CD14-positive monocyte (primary cell): ENCODE measurements at regions not wholly inside any gene's neighbourhood (a gene's known extent, or its start where the extent isn't known, plus 50 kb on each side); places are given as distances from the start of the nearest gene placed in this dataset.

ENCODE experiments used
- DNase-seq, 3 donors: peaks; one replicate each; pipeline ENCODE4 v3.0.0-alpha.2; 2011 to 2022
- H2AFZ ChIP-seq: 2 replicates; pipeline ENCODE4 v1.6.0; 2012; ENCODE audit warnings: mild to moderate bottlenecking, low read depth, low read length, inconsistent platforms; ENCODE audit not compliant: insufficient read depth, poor library complexity, severe bottlenecking
- H3K27ac ChIP-seq, 2 donors: 1 replicate in 1 of 2; 2 replicates in 1 of 2; pipeline ENCODE4 v1.5.1; 2012 to 2013; ENCODE audit warnings: low read length in 2 of 2, control low read depth in 1 of 2, inconsistent platforms in 1 of 2, low read depth in 1 of 2, mild to moderate bottlenecking in 1 of 2
- H3K27me3 ChIP-seq, 2 donors: one replicate each; pipeline versions ENCODE4 v1.6.0 to v1.6.1; 2011 to 2013; ENCODE audit warnings: low read length in 2 of 2; ENCODE audit not compliant: control insufficient read depth in 2 of 2, insufficient read depth in 2 of 2
- H3K36me3 ChIP-seq, 2 donors: replicated peaks in 1 of 2; 1 replicate in 1 of 2; 2 replicates in 1 of 2; pipeline versions ENCODE4 v1.5.1 to v1.6.1; 2012 to 2013; ENCODE audit warnings: low read length in 2 of 2, control low read depth in 1 of 2, inconsistent platforms in 1 of 2, mild to moderate bottlenecking in 1 of 2; ENCODE audit not compliant: insufficient read depth in 2 of 2, control insufficient read depth in 1 of 2
- H3K4me1 ChIP-seq, 2 donors: 1 replicate in 1 of 2; 2 replicates in 1 of 2; pipeline versions ENCODE4 v1.5.1 to v1.6.1; 2012 to 2013; ENCODE audit warnings: low read length in 2 of 2, control low read depth in 1 of 2, inconsistent platforms in 1 of 2, mild to moderate bottlenecking in 1 of 2, moderate library complexity in 1 of 2; ENCODE audit not compliant: insufficient read depth in 2 of 2, control insufficient read depth in 1 of 2
- H3K4me2 ChIP-seq: replicated peaks from 2 replicates; pipeline ENCODE3; 2012; ENCODE audit warnings: low read length, moderate library complexity, mild to moderate bottlenecking; ENCODE audit not compliant: poor library complexity, severe bottlenecking; ENCODE audit errors: extremely low read depth
- H3K4me3 ChIP-seq, 3 experiments: fragments of 200-600 bp in 1 of 3; sonication (generic) in 1 of 3; replicated peaks in 1 of 3; 1 replicate in 2 of 3; 2 replicates in 1 of 3; pipeline ENCODE4 v1.5.1; 2011 to 2013; ENCODE audit warnings: low read length in 3 of 3, mild to moderate bottlenecking in 3 of 3, control low read depth in 2 of 3, low read depth in 2 of 3, inconsistent platforms in 1 of 3, moderate library complexity in 1 of 3
- H3K79me2 ChIP-seq: 2 replicates; pipeline ENCODE4 v1.6.0; 2012; ENCODE audit warnings: mild to moderate bottlenecking, control low read depth, inconsistent platforms, low read length, moderate library complexity; ENCODE audit not compliant: insufficient read depth
- H3K9ac ChIP-seq: 2 replicates; pipeline ENCODE4 v1.6.0; 2017; ENCODE audit warnings: low read length, mild to moderate bottlenecking; ENCODE audit not compliant: insufficient read depth, poor library complexity, severe bottlenecking
- H3K9me3 ChIP-seq, 2 donors: replicated peaks in 1 of 2; 1 replicate in 1 of 2; 2 replicates in 1 of 2; pipeline versions ENCODE4 v1.5.1 to v1.6.1; 2012 to 2013; ENCODE audit warnings: low read length in 2 of 2, control low read depth in 1 of 2; ENCODE audit not compliant: control insufficient read depth in 1 of 2, insufficient read depth in 1 of 2
- H4K20me1 ChIP-seq: 2 replicates; pipeline ENCODE4 v1.6.0; 2012; ENCODE audit warnings: mild to moderate bottlenecking, low read length, control low read depth, moderate library complexity; ENCODE audit not compliant: insufficient read depth
- H3K27ac Mint-ChIP-seq, 7 donors: one replicate each; pipeline ENCODE4 v1.8.0; 2020; ENCODE audit warnings: mild to moderate bottlenecking in 7 of 7, mixed read lengths in 7 of 7, moderate library complexity in 6 of 7, inconsistent platforms in 2 of 7
- H3K27me3 Mint-ChIP-seq, 3 donors: one replicate each; pipeline ENCODE4 v1.8.0; 2021 to 2022; ENCODE audit warnings: low read depth in 3 of 3, mild to moderate bottlenecking in 3 of 3, mixed read lengths in 3 of 3, moderate library complexity in 3 of 3, inconsistent platforms in 1 of 3
- H3K36me3 Mint-ChIP-seq, 2 donors: one replicate each; pipeline ENCODE4 v1.8.0; 2020; ENCODE audit warnings: mixed read lengths in 2 of 2, inconsistent platforms in 1 of 2, mild to moderate bottlenecking in 1 of 2
- H3K4me1 Mint-ChIP-seq: one replicate; pipeline ENCODE4 v1.8.0; 2020; ENCODE audit warnings: mild to moderate bottlenecking, mixed read lengths
- H3K4me3 Mint-ChIP-seq, 2 donors: one replicate each; pipeline ENCODE4 v1.8.0; 2020; ENCODE audit warnings: mild to moderate bottlenecking in 2 of 2, mixed read lengths in 2 of 2, moderate library complexity in 1 of 2
- H3K9me3 Mint-ChIP-seq, 7 donors: one replicate each; pipeline ENCODE4 v1.8.0; 2020 to 2022; ENCODE audit warnings: mixed read lengths in 7 of 7, mild to moderate bottlenecking in 6 of 7, moderate library complexity in 6 of 7, inconsistent platforms in 2 of 7
- WGBS: methylation state at CpG from one replicate; pipeline ENCODE4 v1.1.5; 2013; ENCODE audit warnings: missing lambda C conversion rate; ENCODE audit not compliant: insufficient coverage; 5-methylcytosine and 5-hydroxymethylcytosine counted together
- intact Hi-C, 2 donors: fragments of 100-400 bp; cut with micrococcal nuclease; formaldehyde crosslinking; loops; one replicate each; pipeline versions ENCODE4 v1.15.0 to v1.15.1; 2023
- TF ChIP-seq, protein P1 (sequence below): fragments of 200-600 bp; IDR thresholded peaks from one replicate; pipeline ENCODE4 v1.8.0; 2022; ENCODE audit warnings: antibody characterized with exemption, mild to moderate bottlenecking

DNA sequence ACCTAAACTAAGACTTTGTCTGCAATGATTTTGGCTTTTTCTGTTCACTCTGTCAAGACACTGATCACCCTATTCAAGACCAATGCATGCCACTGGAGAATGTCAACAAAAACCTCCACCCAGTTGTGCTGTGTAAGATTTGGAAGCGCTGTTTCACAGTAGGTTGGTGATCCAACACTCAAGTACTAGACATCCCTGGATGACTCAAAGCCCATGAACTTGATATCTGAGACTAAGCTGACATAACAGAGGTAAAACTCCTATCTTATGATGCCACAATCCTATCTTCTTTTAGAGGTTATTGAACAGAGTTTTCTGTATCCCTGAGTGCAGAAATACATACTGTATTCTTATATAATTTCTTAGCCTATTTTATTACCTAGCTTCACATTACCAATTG is 251.3 kb upstream of the ETAA1 start:
- Histone ChIP-seq H3K27me3 (no peaks in the 10 kb centered on the region), H3K4me1 (no peaks in the 10 kb centered on the region), H3K9me3 (peaks cover 4% of the 10 kb centered on the region in 2 donors), H3K79me2 (no peaks in the 10 kb centered on the region), H3K4me3 (no peak overlapping the region), H4K20me1 (no peaks in the 10 kb centered on the region), H3K27ac (no peak overlapping the region), H2AFZ (no peak overlapping the region), H3K36me3 (no peaks in the 10 kb centered on the region), H3K4me2 (no peak overlapping the region), H3K9ac (no peak overlapping the region)
- intact Hi-C loops = no loop called here
- Mint-ChIP-seq H3K36me3 (no peaks in the 10 kb centered on the region), H3K9me3 (peaks cover 2 to 7% (median 4%) of the 10 kb centered on the region in 7 donors), H3K4me1 (no peaks in the 10 kb centered on the region), H3K27me3 (no peaks in the 10 kb centered on the region), H3K4me3 (no peak overlapping the region), H3K27ac (no peak overlapping the region)
- TF ChIP-seq, protein P1, sequence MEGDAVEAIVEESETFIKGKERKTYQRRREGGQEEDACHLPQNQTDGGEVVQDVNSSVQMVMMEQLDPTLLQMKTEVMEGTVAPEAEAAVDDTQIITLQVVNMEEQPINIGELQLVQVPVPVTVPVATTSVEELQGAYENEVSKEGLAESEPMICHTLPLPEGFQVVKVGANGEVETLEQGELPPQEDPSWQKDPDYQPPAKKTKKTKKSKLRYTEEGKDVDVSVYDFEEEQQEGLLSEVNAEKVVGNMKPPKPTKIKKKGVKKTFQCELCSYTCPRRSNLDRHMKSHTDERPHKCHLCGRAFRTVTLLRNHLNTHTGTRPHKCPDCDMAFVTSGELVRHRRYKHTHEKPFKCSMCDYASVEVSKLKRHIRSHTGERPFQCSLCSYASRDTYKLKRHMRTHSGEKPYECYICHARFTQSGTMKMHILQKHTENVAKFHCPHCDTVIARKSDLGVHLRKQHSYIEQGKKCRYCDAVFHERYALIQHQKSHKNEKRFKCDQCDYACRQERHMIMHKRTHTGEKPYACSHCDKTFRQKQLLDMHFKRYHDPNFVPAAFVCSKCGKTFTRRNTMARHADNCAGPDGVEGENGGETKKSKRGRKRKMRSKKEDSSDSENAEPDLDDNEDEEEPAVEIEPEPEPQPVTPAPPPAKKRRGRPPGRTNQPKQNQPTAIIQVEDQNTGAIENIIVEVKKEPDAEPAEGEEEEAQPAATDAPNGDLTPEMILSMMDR = no peak
- no CpG with 5 or more reads among the region's 1 CpG for WGBS
- no peak for DNase-seq

DNA sequence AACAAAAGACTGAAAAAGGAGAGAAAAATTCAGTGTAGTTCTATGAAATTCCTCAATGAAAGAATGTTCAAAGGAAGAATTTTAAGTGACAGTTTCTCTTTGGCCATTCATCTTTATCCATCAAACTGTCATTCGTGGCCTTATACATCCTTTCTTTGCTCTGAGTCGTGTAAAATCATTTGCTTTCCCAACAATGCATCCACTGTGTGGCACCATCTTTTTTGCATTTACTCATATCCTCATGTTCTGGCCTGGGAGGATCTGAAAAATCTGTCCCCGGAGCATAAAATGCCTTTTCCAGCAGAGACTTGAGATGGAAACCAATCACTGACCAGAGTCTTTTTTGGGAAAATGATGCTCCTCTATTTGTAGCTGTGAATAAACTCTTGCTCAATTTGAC is 240.3 kb upstream of the ETAA1 start:
- 62% methylated on average over 2 of the region's 3 CpGs for WGBS

More for the DNA sequence above, 240.3 kb upstream of the ETAA1 start:
- H3K36me3 ChIP-seq = no peaks in the 10 kb centered on the region
- H3K79me2 ChIP-seq = no peaks in the 10 kb centered on the region
- Mint-ChIP-seq H3K4me3 (no peak overlapping the region), H3K36me3 (no peaks in the 10 kb centered on the region), H3K27me3 (no peaks in the 10 kb centered on the region), H3K9me3 (peaks cover 0 to 9% (median 3%) of the 10 kb centered on the region in 7 donors), H3K27ac (no peak overlapping the region), H3K4me1 (no peaks in the 10 kb centered on the region)
- no peaks in the 10 kb centered on the region for H3K4me1 ChIP-seq
- no peaks in the 10 kb centered on the region for H4K20me1 ChIP-seq
- no peak overlapping the region for H3K9ac ChIP-seq
- no peak overlapping the region for H3K4me2 ChIP-seq
- intact Hi-C loops = no loop called here
- TF ChIP-seq, protein P1 = no peak
- no peaks in the 10 kb centered on the region for H3K27me3 ChIP-seq
- no peak overlapping the region for H3K4me3 ChIP-seq
- no peak for DNase-seq
- no peaks in the 10 kb centered on the region for H3K9me3 ChIP-seq
- H2AFZ ChIP-seq = no peak overlapping the region
- no peak overlapping the region for H3K27ac ChIP-seq
